Stimulated activated effector memory CD8-positive, alpha-beta T cell treated with anti-CD3 and anti-CD28 coated beads, Interleukin-12 subunit alpha, Interleukin-12 subunit beta, amount 100 ng/mL, for 72 hours (primary cell): ENCODE measurements at regions not wholly inside any gene's neighbourhood (a gene's known extent, or its start where the extent isn't known, plus 50 kb on each side); places are given as distances from the start of the nearest gene placed in this dataset.

ENCODE experiments used
- ATAC-seq: fragments of 150-1000 bp; cut with Tn5 transposase; 2 replicates; pipeline ENCODE4 v1.10.0; 2021
- DNase-seq, 2 donors: peaks; one replicate each; pipeline ENCODE4 v3.0.0; 2021 to 2022; ENCODE audit warnings: low spot score in 2 of 2
- H3K27ac Mint-ChIP-seq: one replicate; pipeline ENCODE4 v1.8.0; 2022; ENCODE audit warnings: mild to moderate bottlenecking, mixed read lengths
- H3K36me3 Mint-ChIP-seq: one replicate; pipeline ENCODE4 v1.8.0; 2022; ENCODE audit warnings: mild to moderate bottlenecking, mixed read lengths
- H3K4me1 Mint-ChIP-seq: one replicate; pipeline ENCODE4 v1.8.0; 2022; ENCODE audit warnings: mixed read lengths
- H3K4me3 Mint-ChIP-seq: one replicate; pipeline ENCODE4 v1.8.0; 2022; ENCODE audit warnings: mild to moderate bottlenecking, mixed read lengths
- H3K9me3 Mint-ChIP-seq: one replicate; pipeline ENCODE4 v1.8.0; 2022; ENCODE audit warnings: mixed read lengths

- Mint-ChIP-seq H3K36me3 (no peaks in the 10 kb centered on the region), H3K9me3 (no peaks in the 10 kb centered on the region), H3K4me3 (no peak overlapping the region), H3K27ac (no peak overlapping the region), H3K4me1 (peaks cover 5% of the 10 kb centered on the region)
- no peak for ATAC-seq
- DNase-seq, result no peak
Measured at GRCh38 chr3:177287231-177287630, 89.9 kb upstream of the TBL1XR1 start.

- Mint-ChIP-seq H3K4me3 (no peak overlapping the region), H3K4me1 (no peaks in the 10 kb centered on the region), H3K9me3 (no peaks in the 10 kb centered on the region), H3K36me3 (no peaks in the 10 kb centered on the region), H3K27ac (no peak overlapping the region)
- ATAC-seq (no peak), DNase-seq (no peak)
Measured at GRCh38 chr3:177290633-177291032, 93.4 kb upstream of the TBL1XR1 start.

GRCh38 chr3:177294221-177294620 lies 96.9 kb upstream of the TBL1XR1 start:
- no peaks in the 10 kb centered on the region for H3K36me3 Mint-ChIP-seq
- no peaks in the 10 kb centered on the region for H3K4me1 Mint-ChIP-seq
- no peak overlapping the region for H3K4me3 Mint-ChIP-seq
- DNase-seq (no peak), ATAC-seq (no peak)
- no peaks in the 10 kb centered on the region for H3K9me3 Mint-ChIP-seq
- no peak overlapping the region for H3K27ac Mint-ChIP-seq

GRCh38 chr3:177295116-177295515 lies 97.8 kb upstream of the TBL1XR1 start:
- H3K4me3 Mint-ChIP-seq, result no peak overlapping the region
- H3K27ac Mint-ChIP-seq, result no peak overlapping the region
- ATAC-seq (no peak), DNase-seq (no peak)
- H3K9me3 Mint-ChIP-seq, result no peaks in the 10 kb centered on the region
- no peaks in the 10 kb centered on the region for H3K36me3 Mint-ChIP-seq
- H3K4me1 Mint-ChIP-seq, result no peaks in the 10 kb centered on the region

GRCh38 chr3:177299250-177299649 lies 102.0 kb upstream of the TBL1XR1 start:
- no peak overlapping the region for H3K27ac Mint-ChIP-seq
- no peaks in the 10 kb centered on the region for H3K4me1 Mint-ChIP-seq
- no peaks in the 10 kb centered on the region for H3K9me3 Mint-ChIP-seq
- ATAC-seq (no peak), DNase-seq (no peak)
- H3K4me3 Mint-ChIP-seq, result no peak overlapping the region
- H3K36me3 Mint-ChIP-seq, result no peaks in the 10 kb centered on the region

GRCh38 chr3:177300039-177300833 lies 103.0 kb upstream of the TBL1XR1 start:
- Mint-ChIP-seq H3K9me3 (no peaks in the 10 kb centered on the region), H3K36me3 (no peaks in the 10 kb centered on the region), H3K4me1 (no peaks in the 10 kb centered on the region), H3K27ac (no peak overlapping the region), H3K4me3 (no peak overlapping the region)
- DNase-seq (no peak), ATAC-seq (no peak)

- H3K36me3 Mint-ChIP-seq, result no peaks in the 10 kb centered on the region
- no peak overlapping the region for H3K27ac Mint-ChIP-seq
- H3K4me3 Mint-ChIP-seq, result no peak overlapping the region
- no peak for ATAC-seq
- DNase-seq, result no peak
- no peaks in the 10 kb centered on the region for H3K4me1 Mint-ChIP-seq
- no peaks in the 10 kb centered on the region for H3K9me3 Mint-ChIP-seq
Measured at GRCh38 chr3:177300842-177301241, 103.6 kb upstream of the TBL1XR1 start.

- no peaks in the 10 kb centered on the region for H3K4me1 Mint-ChIP-seq
- no peaks in the 10 kb centered on the region for H3K36me3 Mint-ChIP-seq
- no peak overlapping the region for H3K27ac Mint-ChIP-seq
- no peak for ATAC-seq
- no peak overlapping the region for H3K4me3 Mint-ChIP-seq
- no peaks in the 10 kb centered on the region for H3K9me3 Mint-ChIP-seq
- DNase-seq, result no peak
Measured at GRCh38 chr3:177306252-177306651, 109.0 kb upstream of the TBL1XR1 start.

GRCh38 chr3:177307391-177307790 lies 110.1 kb upstream of the TBL1XR1 start:
- Mint-ChIP-seq H3K9me3 (peaks cover 4% of the 10 kb centered on the region), H3K4me1 (no peaks in the 10 kb centered on the region), H3K4me3 (no peak overlapping the region), H3K27ac (no peak overlapping the region), H3K36me3 (peaks cover 1% of the 10 kb centered on the region)
- DNase-seq, result no peak
- ATAC-seq, result no peak

- peaks cover 5% of the 10 kb centered on the region for H3K36me3 Mint-ChIP-seq
- no peak for DNase-seq
- no peak for ATAC-seq
- peaks cover 7% of the 10 kb centered on the region for H3K9me3 Mint-ChIP-seq
- no peak overlapping the region for H3K27ac Mint-ChIP-seq
- no peaks in the 10 kb centered on the region for H3K4me1 Mint-ChIP-seq
- no peak overlapping the region for H3K4me3 Mint-ChIP-seq
Measured at GRCh38 chr3:177307826-177308225, 110.5 kb upstream of the TBL1XR1 start.

GRCh38 chr3:177308286-177308685 lies 111.0 kb upstream of the TBL1XR1 start:
- DNase-seq, result no peak
- no peak overlapping the region for H3K4me3 Mint-ChIP-seq
- no peak overlapping the region for H3K27ac Mint-ChIP-seq
- peaks cover 5% of the 10 kb centered on the region for H3K36me3 Mint-ChIP-seq
- H3K4me1 Mint-ChIP-seq, result no peaks in the 10 kb centered on the region
- ATAC-seq, result no peak
- peaks cover 7% of the 10 kb centered on the region for H3K9me3 Mint-ChIP-seq

- ATAC-seq (peak; percentile 63), DNase-seq (no peak)
- peaks cover 5% of the 10 kb centered on the region for H3K36me3 Mint-ChIP-seq
- H3K4me1 Mint-ChIP-seq, result no peaks in the 10 kb centered on the region
- H3K4me3 Mint-ChIP-seq, result no peak overlapping the region
- H3K27ac Mint-ChIP-seq, result no peak overlapping the region
- peaks cover 7% of the 10 kb centered on the region for H3K9me3 Mint-ChIP-seq
Measured at GRCh38 chr3:177308911-177309310, 111.6 kb upstream of the TBL1XR1 start.

- Mint-ChIP-seq H3K9me3 (peaks cover 7% of the 10 kb centered on the region), H3K36me3 (peaks cover 5% of the 10 kb centered on the region), H3K4me3 (no peak overlapping the region), H3K4me1 (peaks cover 7% of the 10 kb centered on the region), H3K27ac (no peak overlapping the region)
- DNase-seq (no peak), ATAC-seq (no peak)
Measured at GRCh38 chr3:177312491-177312890, 115.2 kb upstream of the TBL1XR1 start.

GRCh38 chr3:177314897-177315296 lies 117.6 kb upstream of the TBL1XR1 start:
- Mint-ChIP-seq H3K36me3 (peaks cover 5% of the 10 kb centered on the region), H3K4me1 (peaks cover 7% of the 10 kb centered on the region), H3K27ac (peak overlapping the region; percentile 78), H3K9me3 (peaks cover 7% of the 10 kb centered on the region), H3K4me3 (peak overlapping the region; percentile 31)
- peak in 1 of 2 donors; percentile 56 for DNase-seq
- ATAC-seq, result peak; percentile 86

GRCh38 chr3:177317247-177317646 lies 120.0 kb upstream of the TBL1XR1 start:
- no peak overlapping the region for H3K4me3 Mint-ChIP-seq
- H3K27ac Mint-ChIP-seq, result no peak overlapping the region
- peaks cover 5% of the 10 kb centered on the region for H3K9me3 Mint-ChIP-seq
- H3K36me3 Mint-ChIP-seq, result peaks cover 5% of the 10 kb centered on the region
- ATAC-seq (no peak), DNase-seq (no peak)
- peaks cover 7% of the 10 kb centered on the region for H3K4me1 Mint-ChIP-seq

GRCh38 chr3:177318559-177318958 lies 121.3 kb upstream of the TBL1XR1 start:
- no peak for ATAC-seq
- DNase-seq, result no peak
- Mint-ChIP-seq H3K36me3 (no peaks in the 10 kb centered on the region), H3K27ac (no peak overlapping the region), H3K4me3 (no peak overlapping the region), H3K4me1 (peaks cover 7% of the 10 kb centered on the region), H3K9me3 (no peaks in the 10 kb centered on the region)
